ENCODE measurements at regions not wholly inside any gene's neighbourhood (a gene's known extent, or its start where the extent isn't known, plus 50 kb on each side); places are given as distances from the start of the nearest gene placed in this dataset.

- TF ChIP-seq CTCF (IDR thresholded peaks at IDR 0.05), result no peak
- no peak for TF ChIP-seq POLR2A (IDR thresholded peaks at IDR 0.05)
- no peak for TF ChIP-seq EP300 (IDR thresholded peaks at IDR 0.05; ENCODE audit: low read depth)
- no peak for TF ChIP-seq POLR2AphosphoS5 (IDR thresholded peaks at IDR 0.05)
Observed at GRCh38 chr4:155009288-155009687, 199.1 kb upstream of the NPY2R start.
